ENCODE measurements at regions not wholly inside any gene's neighbourhood (a gene's known extent, or its start where the extent isn't known, plus 50 kb on each side); places are given as distances from the start of the nearest gene placed in this dataset.

GRCh38 chr11:80365076-80365725, 924.4 kb upstream of the TENM4 start:
- no peaks in the 10 kb centered on the region for H3K27me3 Mint-ChIP-seq (ENCODE audit: low read depth)
- DNase-seq, result no peak
- H3K27ac Mint-ChIP-seq, result no peak overlapping the region
- H3K9me3 Mint-ChIP-seq, result peaks cover 2% of the 10 kb centered on the region
- intact Hi-C loops (cut with micrococcal nuclease), result no loop called here
- H3K4me3 Mint-ChIP-seq, result no peak overlapping the region
- H3K4me1 Mint-ChIP-seq (ENCODE audit: low read depth), result no peaks in the 10 kb centered on the region
- CTCF ChIA-PET, result no interaction called here
- no peaks in the 10 kb centered on the region for H3K36me3 Mint-ChIP-seq (ENCODE audit: low read depth)

- intact Hi-C loops (cut with micrococcal nuclease), result no loop called here
- Mint-ChIP-seq H3K9me3 (peaks cover 4% of the 10 kb centered on the region), H3K27ac (no peak overlapping the region), H3K4me3 (no peak overlapping the region), H3K36me3 (ENCODE audit: low read depth) (no peaks in the 10 kb centered on the region), H3K27me3 (ENCODE audit: low read depth) (no peaks in the 10 kb centered on the region), H3K4me1 (ENCODE audit: low read depth) (no peaks in the 10 kb centered on the region)
- no peak for DNase-seq
- CTCF ChIA-PET, result no interaction called here
Observed at GRCh38 chr11:80362563-80363340, 921.9 kb upstream of the TENM4 start.

- Mint-ChIP-seq H3K36me3 (ENCODE audit: low read depth) (no peaks in the 10 kb centered on the region), H3K9me3 (peaks cover 4% of the 10 kb centered on the region), H3K4me3 (no peak overlapping the region), H3K27me3 (ENCODE audit: low read depth) (no peaks in the 10 kb centered on the region), H3K4me1 (ENCODE audit: low read depth) (no peaks in the 10 kb centered on the region), H3K27ac (no peak overlapping the region)
- CTCF ChIA-PET, result no interaction called here
- intact Hi-C loops (cut with micrococcal nuclease), result no loop called here
- DNase-seq, result no peak
Observed at GRCh38 chr11:80355251-80355650, 914.4 kb upstream of the TENM4 start.

- H3K27me3 Mint-ChIP-seq (ENCODE audit: low read depth), result no peaks in the 10 kb centered on the region
- intact Hi-C loops (cut with micrococcal nuclease), result no loop called here
- CTCF ChIA-PET, result no interaction called here
- no peak for DNase-seq
- no peaks in the 10 kb centered on the region for H3K36me3 Mint-ChIP-seq (ENCODE audit: low read depth)
- no peak overlapping the region for H3K27ac Mint-ChIP-seq
- no peaks in the 10 kb centered on the region for H3K4me1 Mint-ChIP-seq (ENCODE audit: low read depth)
- no peak overlapping the region for H3K4me3 Mint-ChIP-seq
- peaks cover 2% of the 10 kb centered on the region for H3K9me3 Mint-ChIP-seq
Observed at GRCh38 chr11:80350541-80350940, 909.7 kb upstream of the TENM4 start.

DNA sequence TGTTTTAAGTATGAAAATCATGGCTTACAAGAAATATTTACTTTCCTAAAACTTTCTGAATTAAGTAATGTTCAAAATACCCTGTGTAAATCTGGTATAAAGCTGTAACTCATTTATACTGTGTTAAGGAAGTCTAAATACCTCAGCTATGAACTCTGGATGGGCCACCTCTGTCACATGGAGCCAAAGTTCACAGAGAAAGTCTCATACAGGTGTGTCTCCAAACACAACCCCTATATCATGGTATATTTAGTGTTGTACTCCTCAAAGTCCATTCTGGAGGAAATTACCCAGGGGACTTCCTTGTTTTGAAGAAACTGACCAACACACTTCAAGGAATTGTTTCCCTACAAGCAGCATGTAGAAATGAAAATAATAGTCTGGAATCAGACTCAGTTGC, 909.2 kb upstream of the TENM4 start:
- Mint-ChIP-seq H3K27ac (no peak overlapping the region), H3K4me3 (no peak overlapping the region), H3K36me3 (ENCODE audit: low read depth) (no peaks in the 10 kb centered on the region), H3K27me3 (ENCODE audit: low read depth) (no peaks in the 10 kb centered on the region), H3K9me3 (peaks cover 2% of the 10 kb centered on the region), H3K4me1 (ENCODE audit: low read depth) (no peaks in the 10 kb centered on the region)
- intact Hi-C loops (cut with micrococcal nuclease), result no loop called here
- CTCF ChIA-PET, result interaction anchor here (0.6 kb wide), 1 partner anchor 263 kb away, joined by 4 read pairs; no protein-coding TSS in a partner anchor
- no peak for DNase-seq

GRCh38 chr11:80346353-80347059, 905.7 kb upstream of the TENM4 start:
- Mint-ChIP-seq H3K36me3 (ENCODE audit: low read depth) (no peaks in the 10 kb centered on the region), H3K4me3 (no peak overlapping the region), H3K27me3 (ENCODE audit: low read depth) (no peaks in the 10 kb centered on the region), H3K9me3 (peaks cover 2% of the 10 kb centered on the region), H3K27ac (no peak overlapping the region), H3K4me1 (ENCODE audit: low read depth) (no peaks in the 10 kb centered on the region)
- DNase-seq, result no peak
- intact Hi-C loops (cut with micrococcal nuclease), result no loop called here
- CTCF ChIA-PET, result interaction anchor here (0.8 kb wide), 1 partner anchor 26 kb away, joined by 3 read pairs; no protein-coding TSS in a partner anchor

DNA sequence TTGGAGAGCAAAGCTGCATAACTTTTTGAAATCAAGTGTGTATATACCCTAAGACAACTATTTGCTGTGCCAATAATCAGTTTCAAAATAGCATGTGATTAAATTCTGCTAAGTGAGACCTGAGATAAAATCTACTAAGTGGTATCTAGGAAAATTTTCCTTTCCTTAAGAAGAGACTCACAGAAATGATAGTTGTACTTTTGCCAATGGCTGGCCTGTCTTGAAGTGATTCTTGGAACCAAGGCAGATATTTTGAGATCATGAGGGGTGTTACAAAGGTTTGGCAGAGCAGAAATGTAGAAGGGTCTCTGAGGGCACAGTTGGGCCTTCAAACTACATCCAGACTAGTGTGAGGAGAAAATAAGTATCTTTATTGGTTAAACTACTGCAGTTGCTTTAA, 902.6 kb upstream of the TENM4 start:
- H3K27me3 Mint-ChIP-seq (ENCODE audit: low read depth), result no peaks in the 10 kb centered on the region
- no peaks in the 10 kb centered on the region for H3K4me1 Mint-ChIP-seq (ENCODE audit: low read depth)
- H3K36me3 Mint-ChIP-seq (ENCODE audit: low read depth), result no peaks in the 10 kb centered on the region
- intact Hi-C loops (cut with micrococcal nuclease), result no loop called here
- no peak overlapping the region for H3K27ac Mint-ChIP-seq
- DNase-seq, result no peak
- CTCF ChIA-PET, result no interaction called here
- H3K4me3 Mint-ChIP-seq, result no peak overlapping the region
- peaks cover 4% of the 10 kb centered on the region for H3K9me3 Mint-ChIP-seq

GRCh38 chr11:80338231-80338630, 897.4 kb upstream of the TENM4 start:
- CTCF ChIA-PET, result no interaction called here
- no peak for DNase-seq
- Mint-ChIP-seq H3K4me3 (no peak overlapping the region), H3K4me1 (ENCODE audit: low read depth) (no peaks in the 10 kb centered on the region), H3K9me3 (peaks cover 6% of the 10 kb centered on the region), H3K27me3 (ENCODE audit: low read depth) (no peaks in the 10 kb centered on the region), H3K36me3 (ENCODE audit: low read depth) (no peaks in the 10 kb centered on the region), H3K27ac (no peak overlapping the region)
- intact Hi-C loops (cut with micrococcal nuclease), result no loop called here

GRCh38 chr11:80331694-80332093, 890.9 kb upstream of the TENM4 start:
- Mint-ChIP-seq H3K4me1 (ENCODE audit: low read depth) (no peaks in the 10 kb centered on the region), H3K27ac (no peak overlapping the region), H3K4me3 (no peak overlapping the region), H3K9me3 (peaks cover 3% of the 10 kb centered on the region), H3K27me3 (ENCODE audit: low read depth) (no peaks in the 10 kb centered on the region), H3K36me3 (ENCODE audit: low read depth) (no peaks in the 10 kb centered on the region)
- CTCF ChIA-PET, result interaction anchor here (0.6 kb wide), 1 partner anchor 92 kb away, joined by 4 read pairs; no protein-coding TSS in a partner anchor
- no peak for DNase-seq
- intact Hi-C loops (cut with micrococcal nuclease), result no loop called here

DNA sequence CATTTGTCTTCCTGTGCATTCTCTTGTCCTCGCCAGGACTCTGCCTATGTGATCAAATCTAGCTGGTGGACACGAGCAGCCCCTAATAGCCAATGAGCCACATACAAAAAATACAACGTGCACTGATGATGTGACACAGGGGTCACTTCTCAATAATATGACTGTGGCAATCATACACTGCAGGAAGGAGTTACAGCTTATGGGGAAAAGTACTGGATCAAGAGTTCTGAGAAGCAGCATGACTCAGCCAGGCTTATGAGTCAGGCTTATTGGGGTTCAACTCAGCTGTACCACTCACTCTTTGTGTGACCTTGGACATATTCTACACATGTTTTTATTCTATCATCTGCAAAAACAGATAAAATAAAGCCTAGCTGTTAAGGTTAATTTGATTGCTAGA, 889.4 kb upstream of the TENM4 start:
- Mint-ChIP-seq H3K4me1 (ENCODE audit: low read depth) (no peaks in the 10 kb centered on the region), H3K4me3 (no peak overlapping the region), H3K9me3 (peaks cover 3% of the 10 kb centered on the region), H3K27me3 (ENCODE audit: low read depth) (no peaks in the 10 kb centered on the region), H3K27ac (no peak overlapping the region), H3K36me3 (ENCODE audit: low read depth) (no peaks in the 10 kb centered on the region)
- no peak for DNase-seq
- CTCF ChIA-PET, result no interaction called here
- intact Hi-C loops (cut with micrococcal nuclease), result no loop called here

- Mint-ChIP-seq H3K27me3 (ENCODE audit: low read depth) (no peaks in the 10 kb centered on the region), H3K36me3 (ENCODE audit: low read depth) (no peaks in the 10 kb centered on the region), H3K4me1 (ENCODE audit: low read depth) (no peaks in the 10 kb centered on the region), H3K4me3 (no peak overlapping the region), H3K9me3 (peaks cover 4% of the 10 kb centered on the region), H3K27ac (no peak overlapping the region)
- no peak for DNase-seq
- intact Hi-C loops (cut with micrococcal nuclease), result no loop called here
- CTCF ChIA-PET, result no interaction called here
Observed at GRCh38 chr11:80328774-80329173, 887.9 kb upstream of the TENM4 start.

DNA sequence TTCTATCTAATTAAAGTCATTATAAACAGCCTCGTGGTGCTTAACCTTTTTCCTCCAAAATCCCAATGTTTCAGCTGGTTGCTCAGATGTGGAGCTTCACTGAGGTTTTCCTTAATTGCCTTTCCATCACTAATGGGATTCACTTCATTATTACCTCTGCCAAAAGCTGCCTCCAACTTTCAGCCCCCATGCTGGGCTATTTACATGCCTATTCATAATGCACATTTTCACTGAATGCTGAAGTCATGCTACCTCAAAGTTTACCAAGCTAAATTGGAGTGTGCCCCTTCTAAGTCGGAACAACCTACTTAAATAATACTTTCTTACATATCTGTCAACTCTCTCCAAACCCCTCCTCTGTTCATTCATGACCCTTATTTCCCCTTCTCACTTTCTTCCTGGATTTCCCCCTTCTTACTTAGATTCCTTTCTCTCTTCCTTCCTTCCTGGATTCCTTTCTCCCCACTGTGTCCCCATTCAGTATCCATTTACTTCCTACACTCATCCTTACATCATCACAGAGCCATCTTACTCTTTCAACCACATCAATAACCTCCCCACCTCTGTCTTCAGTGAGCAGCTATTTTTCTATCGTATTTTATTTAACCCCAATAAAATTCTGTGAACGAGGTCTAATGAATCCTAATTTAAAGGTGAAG, 887.3 kb upstream of the TENM4 start:
- Mint-ChIP-seq H3K4me3 (no peak overlapping the region), H3K27me3 (ENCODE audit: low read depth) (no peaks in the 10 kb centered on the region), H3K36me3 (ENCODE audit: low read depth) (no peaks in the 10 kb centered on the region), H3K27ac (no peak overlapping the region), H3K9me3 (peaks cover 4% of the 10 kb centered on the region), H3K4me1 (ENCODE audit: low read depth) (no peaks in the 10 kb centered on the region)
- DNase-seq, result no peak
- CTCF ChIA-PET, result no interaction called here
- intact Hi-C loops (cut with micrococcal nuclease), result no loop called here
